ENCODE measurements at regions not wholly inside any gene's neighbourhood (a gene's known extent, or its start where the extent isn't known, plus 50 kb on each side); places are given as distances from the start of the nearest gene placed in this dataset.

GRCh38 chr15:81567924-81568323, 193.9 kb upstream of the TMC3 start:
- Mint-ChIP-seq H3K4me3 (no peak overlapping the region), H3K9me3 (no peaks in the 10 kb centered on the region), H3K27me3 (ENCODE audit: insufficient read depth, low read depth, poor library complexity) (peaks cover 2% of the 10 kb centered on the region), H3K36me3 (ENCODE audit: low read depth) (no peaks in the 10 kb centered on the region), H3K27ac (no peak overlapping the region), H3K4me1 (no peaks in the 10 kb centered on the region; the same call in 2 of the 3 replicates)
- TF ChIP-seq CTCF (conservative IDR thresholded peaks at IDR 0.05; ENCODE audit: low read depth in 2 of 2) (peak in 1 of 2 experiments; percentile 27; a peak in 2 of 4 replicates), STAT1 (IDR thresholded peaks at IDR 0.05; ENCODE audit: unreplicated experiment) (no peak)
- Histone ChIP-seq H4K20me1 (replicated peaks; ENCODE audit: insufficient read depth) (no peaks in the 10 kb centered on the region), H3K9me2 (ENCODE audit: insufficient read depth) (no peaks in the 10 kb centered on the region), H3K27ac (ENCODE audit: low read depth) (no peak overlapping the region), H3K4me2 (no peak overlapping the region), H3K4me1 (ENCODE audit: insufficient read depth) (no peaks in the 10 kb centered on the region), H2AFZ (no peak overlapping the region), H3K79me2 (replicated peaks; ENCODE audit: insufficient read depth) (no peaks in the 10 kb centered on the region), H3K36me3 (ENCODE audit: insufficient read depth) (no peaks in the 10 kb centered on the region), H3K4me3 (no peak overlapping the region), H3F3A (replicated peaks; ENCODE audit: low read depth) (no peaks in the 10 kb centered on the region), H3K27me3 (ENCODE audit: insufficient read depth) (no peaks in the 10 kb centered on the region)
- peak; percentile 63 for ATAC-seq
- DNase-seq (ENCODE audit: low spot score): peak; percentile 34

DNA sequence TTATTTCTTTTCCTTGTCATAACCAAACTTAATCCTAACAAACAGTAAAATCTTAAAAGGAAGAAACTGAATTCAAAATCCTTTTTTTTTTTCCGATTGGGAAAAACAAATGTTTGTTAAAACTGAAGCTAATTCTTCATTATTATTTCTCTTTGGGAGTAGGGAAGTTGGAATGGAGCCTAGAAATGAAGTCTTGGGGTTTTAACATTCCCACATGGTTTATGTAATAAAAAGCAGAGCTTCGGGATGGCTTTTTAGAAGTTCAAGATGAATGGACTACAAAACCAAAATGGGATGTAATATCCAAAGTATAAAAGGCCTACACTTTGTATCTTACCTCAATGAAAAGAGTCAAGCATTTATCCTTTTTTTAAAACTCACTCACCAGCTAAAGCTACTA, 189.0 kb upstream of the TMC3 start:
- H3K27ac ChIP-seq (ENCODE audit: low read depth): no peak overlapping the region
- H3K27me3 ChIP-seq (ENCODE audit: insufficient read depth): no peaks in the 10 kb centered on the region
- no peaks in the 10 kb centered on the region for H3K79me2 ChIP-seq (replicated peaks; ENCODE audit: insufficient read depth)
- H4K20me1 ChIP-seq (replicated peaks; ENCODE audit: insufficient read depth): no peaks in the 10 kb centered on the region
- H3K4me1 Mint-ChIP-seq: no peaks in the 10 kb centered on the region; the same call in 2 of the 3 replicates
- no peak overlapping the region for H3K4me3 ChIP-seq
- H3K4me1 ChIP-seq (ENCODE audit: insufficient read depth): no peaks in the 10 kb centered on the region
- DNase-seq (ENCODE audit: low spot score) (no peak), ATAC-seq (no peak)
- H3K9me2 ChIP-seq (ENCODE audit: insufficient read depth): no peaks in the 10 kb centered on the region
- H2AFZ ChIP-seq: no peak overlapping the region
- no peak overlapping the region for H3K4me3 Mint-ChIP-seq
- no peaks in the 10 kb centered on the region for H3K36me3 Mint-ChIP-seq (ENCODE audit: low read depth)
- H3K4me2 ChIP-seq: no peak overlapping the region
- no peaks in the 10 kb centered on the region for H3K27me3 Mint-ChIP-seq (ENCODE audit: insufficient read depth, low read depth, poor library complexity)
- no peaks in the 10 kb centered on the region for H3K9me3 Mint-ChIP-seq
- no peaks in the 10 kb centered on the region for H3F3A ChIP-seq (replicated peaks; ENCODE audit: low read depth)
- H3K36me3 ChIP-seq (ENCODE audit: insufficient read depth): no peaks in the 10 kb centered on the region
- H3K27ac Mint-ChIP-seq: no peak overlapping the region
- TF ChIP-seq ETS1 (IDR thresholded peaks at IDR 0.05) (no peak), REST (IDR thresholded peaks at IDR 0.05; ENCODE audit: unreplicated experiment) (no peak), STAT1 (IDR thresholded peaks at IDR 0.05; ENCODE audit: unreplicated experiment) (no peak), CTCF (conservative IDR thresholded peaks at IDR 0.05; ENCODE audit: low read depth in 2 of 2) (no peak), ZNF114 (CRISPR knock-in tag; IDR thresholded peaks at IDR 0.05) (no peak), ZNF331 (CRISPR knock-in tag; IDR thresholded peaks at IDR 0.05; ENCODE audit: low read depth) (no peak), EZH2phosphoT487 (IDR thresholded peaks at IDR 0.05; ENCODE audit: unreplicated experiment) (no peak), POLR2AphosphoS5 (IDR thresholded peaks at IDR 0.05; ENCODE audit: low read depth) (no peak), EZH2 (IDR thresholded peaks at IDR 0.05; ENCODE audit: low read depth, unreplicated experiment) (no peak)

Measured in GM23338 (cell line).